Parathyroid adenoma (tissue), 2 donors: ENCODE measurements at regions not wholly inside any gene's neighbourhood (a gene's known extent, or its start where the extent isn't known, plus 50 kb on each side); places are given as distances from the start of the nearest gene placed in this dataset.

ENCODE experiments used
- H2AFZ ChIP-seq: fragments of 300-600 bp; sonication (generic); one replicate; pipeline ENCODE4 v1.7.0; 2017; ENCODE audit warnings: antibody characterized with exemption, mild to moderate bottlenecking
- H3K27ac ChIP-seq: fragments of 300-600 bp; sonication (generic); one replicate; pipeline ENCODE4 v1.7.0; 2017
- H3K27me3 ChIP-seq: fragments of 300-600 bp; sonication (generic); one replicate; pipeline ENCODE4 v1.7.0; 2017; ENCODE audit warnings: low read length; ENCODE audit not compliant: control insufficient read depth, insufficient read depth
- H3K36me3 ChIP-seq: fragments of 300-600 bp; sonication (generic); one replicate; pipeline ENCODE4 v1.7.0; 2017; ENCODE audit warnings: low read length; ENCODE audit not compliant: control insufficient read depth, insufficient read depth
- H3K4me1 ChIP-seq: fragments of 300-600 bp; sonication (generic); one replicate; pipeline ENCODE4 v1.7.0; 2017; ENCODE audit warnings: control low read depth
- H3K4me2 ChIP-seq: fragments of 300-600 bp; sonication (generic); one replicate; pipeline ENCODE4 v1.7.0; 2017; ENCODE audit warnings: low read length
- H3K4me3 ChIP-seq: fragments of 300-600 bp; sonication (generic); one replicate; pipeline ENCODE4 v1.7.0; 2017; ENCODE audit warnings: low read depth, low read length
- H3K79me2 ChIP-seq: fragments of 300-600 bp; sonication (generic); one replicate; pipeline ENCODE4 v1.7.0; 2017; ENCODE audit warnings: control low read depth
- H3K9ac ChIP-seq: fragments of 300-600 bp; sonication (generic); one replicate; pipeline ENCODE4 v1.7.0; 2017; ENCODE audit warnings: mild to moderate bottlenecking
- H3K9me3 ChIP-seq: fragments of 300-600 bp; sonication (generic); one replicate; pipeline ENCODE4 v1.7.0; 2017; ENCODE audit warnings: low read length; ENCODE audit not compliant: control insufficient read depth
- TF ChIP-seq, protein P1 (sequence below): fragments of 300-600 bp; sonication (generic); IDR thresholded peaks from one replicate; pipeline ENCODE4 v1.7.0; 2017; ENCODE audit warnings: antibody characterized with exemption, mild to moderate bottlenecking
- donor health status: primary hyperparathyroidism.

DNA sequence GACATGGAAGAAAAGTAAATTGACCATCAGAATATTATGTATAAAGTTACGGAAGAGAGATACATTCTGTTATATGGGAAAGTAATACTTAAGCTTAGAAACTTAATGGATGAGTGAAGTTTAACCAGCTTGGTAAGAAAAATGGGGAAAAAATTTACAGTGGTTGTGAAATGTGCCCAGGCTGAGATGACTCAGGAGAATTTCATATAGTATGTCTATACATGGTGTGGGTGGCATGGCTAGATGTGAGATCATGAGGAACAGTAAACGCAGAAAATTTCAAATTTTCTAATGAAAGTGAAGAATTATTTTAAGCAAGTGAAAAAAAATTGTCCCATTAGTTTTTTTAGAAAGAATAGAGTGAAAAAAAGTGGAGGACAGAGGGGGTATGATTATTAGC lies 552.5 kb upstream of the SORCS1 start:
- Histone ChIP-seq H3K79me2 (no peaks in the 10 kb centered on the region), H3K4me1 (no peaks in the 10 kb centered on the region), H2AFZ (no peak overlapping the region), H3K9ac (no peak overlapping the region), H3K4me3 (no peak overlapping the region), H3K4me2 (no peak overlapping the region), H3K27ac (no peak overlapping the region), H3K36me3 (no peaks in the 10 kb centered on the region), H3K9me3 (no peaks in the 10 kb centered on the region), H3K27me3 (no peaks in the 10 kb centered on the region)
- TF ChIP-seq, protein P1, sequence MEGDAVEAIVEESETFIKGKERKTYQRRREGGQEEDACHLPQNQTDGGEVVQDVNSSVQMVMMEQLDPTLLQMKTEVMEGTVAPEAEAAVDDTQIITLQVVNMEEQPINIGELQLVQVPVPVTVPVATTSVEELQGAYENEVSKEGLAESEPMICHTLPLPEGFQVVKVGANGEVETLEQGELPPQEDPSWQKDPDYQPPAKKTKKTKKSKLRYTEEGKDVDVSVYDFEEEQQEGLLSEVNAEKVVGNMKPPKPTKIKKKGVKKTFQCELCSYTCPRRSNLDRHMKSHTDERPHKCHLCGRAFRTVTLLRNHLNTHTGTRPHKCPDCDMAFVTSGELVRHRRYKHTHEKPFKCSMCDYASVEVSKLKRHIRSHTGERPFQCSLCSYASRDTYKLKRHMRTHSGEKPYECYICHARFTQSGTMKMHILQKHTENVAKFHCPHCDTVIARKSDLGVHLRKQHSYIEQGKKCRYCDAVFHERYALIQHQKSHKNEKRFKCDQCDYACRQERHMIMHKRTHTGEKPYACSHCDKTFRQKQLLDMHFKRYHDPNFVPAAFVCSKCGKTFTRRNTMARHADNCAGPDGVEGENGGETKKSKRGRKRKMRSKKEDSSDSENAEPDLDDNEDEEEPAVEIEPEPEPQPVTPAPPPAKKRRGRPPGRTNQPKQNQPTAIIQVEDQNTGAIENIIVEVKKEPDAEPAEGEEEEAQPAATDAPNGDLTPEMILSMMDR: no peak

DNA sequence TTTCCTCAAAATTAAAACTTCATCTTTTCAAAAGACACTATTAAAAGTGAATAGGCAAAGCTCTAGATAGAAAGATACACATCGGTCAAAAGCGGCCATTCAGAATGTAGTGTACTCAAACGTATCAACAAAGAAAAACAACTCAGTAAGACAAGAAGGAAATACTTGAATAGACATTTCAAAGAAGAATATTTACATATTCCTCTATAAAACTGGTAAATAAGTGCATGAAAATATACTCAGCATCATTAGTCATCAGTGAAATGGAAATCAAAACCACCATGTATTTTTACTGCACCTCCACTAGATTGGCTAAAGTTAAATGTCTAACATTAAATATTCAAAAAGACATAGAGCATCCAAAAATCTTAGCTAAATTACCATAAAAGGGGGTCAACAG lies 551.1 kb upstream of the SORCS1 start:
- no peak overlapping the region for H3K27ac ChIP-seq
- no peak overlapping the region for H3K4me3 ChIP-seq
- H3K4me1 ChIP-seq: no peaks in the 10 kb centered on the region
- H3K79me2 ChIP-seq: no peaks in the 10 kb centered on the region
- TF ChIP-seq, protein P1: no peak
- H2AFZ ChIP-seq: no peak overlapping the region
- no peaks in the 10 kb centered on the region for H3K27me3 ChIP-seq
- no peaks in the 10 kb centered on the region for H3K36me3 ChIP-seq
- H3K4me2 ChIP-seq: no peak overlapping the region
- H3K9ac ChIP-seq: no peak overlapping the region
- H3K9me3 ChIP-seq: no peaks in the 10 kb centered on the region

DNA sequence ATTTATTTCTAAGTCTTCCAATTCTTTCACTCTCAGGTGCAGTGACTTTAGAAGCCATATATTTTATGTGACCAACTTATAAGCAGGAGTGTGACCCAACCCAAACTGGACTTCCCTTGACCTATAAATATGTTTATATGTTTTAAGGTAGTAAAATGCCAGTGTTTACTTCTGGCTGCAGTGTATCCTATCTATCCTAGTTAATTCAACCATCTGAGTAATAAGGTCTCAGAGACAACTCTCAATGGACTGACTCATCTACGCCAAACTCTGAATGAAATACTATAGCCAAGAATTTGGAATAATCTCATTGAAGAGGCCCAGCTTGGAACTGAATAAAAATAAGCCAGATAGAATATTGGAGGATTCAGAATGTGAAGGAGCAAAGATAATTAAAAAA lies 544.5 kb upstream of the SORCS1 start:
- Histone ChIP-seq H3K4me1 (no peaks in the 10 kb centered on the region), H3K36me3 (no peaks in the 10 kb centered on the region), H3K9ac (no peak overlapping the region), H3K79me2 (no peaks in the 10 kb centered on the region), H3K27me3 (no peaks in the 10 kb centered on the region), H3K27ac (no peak overlapping the region), H3K4me3 (no peak overlapping the region), H2AFZ (no peak overlapping the region), H3K9me3 (no peaks in the 10 kb centered on the region), H3K4me2 (no peak overlapping the region)
- TF ChIP-seq, protein P1: no peak

DNA sequence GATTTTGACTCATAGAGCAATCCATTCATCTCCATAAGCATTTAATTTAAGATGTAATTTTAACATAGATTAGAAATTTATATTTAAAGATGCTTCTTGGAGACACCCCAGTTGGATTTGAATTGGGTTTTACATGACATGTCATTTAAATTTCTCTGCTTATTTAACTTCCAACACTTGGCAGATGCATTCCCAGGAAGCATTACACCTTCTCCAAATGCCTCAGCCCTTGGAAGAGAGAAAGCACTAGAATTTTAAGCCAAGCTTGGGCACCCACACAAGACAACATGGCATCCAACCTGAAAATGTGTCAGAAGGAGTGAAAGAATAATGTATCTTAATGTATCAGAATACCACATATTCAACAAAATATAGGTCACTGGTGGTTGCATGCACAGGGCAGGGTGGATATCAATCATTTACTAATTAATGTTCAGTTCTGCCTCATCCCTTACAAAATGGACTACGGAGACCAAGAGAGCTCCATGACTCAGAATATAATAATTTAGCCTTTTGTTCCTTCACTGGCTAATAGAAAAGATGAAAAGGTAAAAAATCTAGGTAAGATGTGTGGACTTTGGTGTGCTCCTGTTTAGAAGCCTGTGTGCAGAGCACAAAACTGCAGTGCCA lies 541.7 kb upstream of the SORCS1 start:
- Histone ChIP-seq H3K9ac (no peak overlapping the region), H3K36me3 (no peaks in the 10 kb centered on the region), H3K4me1 (no peaks in the 10 kb centered on the region), H3K9me3 (no peaks in the 10 kb centered on the region), H3K79me2 (no peaks in the 10 kb centered on the region), H3K4me3 (no peak overlapping the region), H2AFZ (no peak overlapping the region), H3K4me2 (no peak overlapping the region), H3K27me3 (no peaks in the 10 kb centered on the region), H3K27ac (no peak overlapping the region)
- TF ChIP-seq, protein P1: no peak

DNA sequence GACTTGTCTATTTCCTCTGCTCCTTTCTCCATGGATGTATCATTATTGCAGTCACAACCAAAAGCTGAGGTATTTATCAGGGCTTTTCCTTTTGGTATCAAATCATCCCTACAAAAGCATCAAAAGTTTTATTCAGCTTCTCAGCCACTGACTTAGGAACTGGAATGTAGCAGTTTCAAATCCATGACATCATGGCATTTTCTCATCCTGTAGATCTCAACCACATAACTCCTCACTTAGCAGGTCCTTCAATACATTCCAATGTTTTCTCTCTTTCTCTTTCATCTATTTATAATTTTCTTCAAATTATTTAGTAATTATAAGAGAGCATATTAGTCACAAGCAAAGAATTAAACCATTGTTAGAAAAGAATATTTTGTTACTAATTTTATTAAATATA lies 537.4 kb upstream of the SORCS1 start:
- Histone ChIP-seq H3K9ac (no peak overlapping the region), H3K79me2 (no peaks in the 10 kb centered on the region), H3K4me1 (no peaks in the 10 kb centered on the region), H3K9me3 (no peaks in the 10 kb centered on the region), H3K4me3 (no peak overlapping the region), H3K27ac (no peak overlapping the region), H2AFZ (no peak overlapping the region), H3K36me3 (no peaks in the 10 kb centered on the region), H3K4me2 (no peak overlapping the region), H3K27me3 (no peaks in the 10 kb centered on the region)
- TF ChIP-seq, protein P1: no peak
